ENCODE measurements at regions not wholly inside any gene's neighbourhood (a gene's known extent, or its start where the extent isn't known, plus 50 kb on each side); places are given as distances from the start of the nearest gene placed in this dataset.

- Histone ChIP-seq H2AFZ (ENCODE audit: low read length) (no peak overlapping the region), H3K4me3 (ENCODE audit: low read length) (no peak overlapping the region), H3K36me3 (ENCODE audit: insufficient read depth, low read length) (no peaks in the 10 kb centered on the region), H4K20me1 (ENCODE audit: insufficient read depth, low read depth, low read length) (no peaks in the 10 kb centered on the region), H3K27ac (ENCODE audit: low read length) (no peak overlapping the region), H3K79me2 (ENCODE audit: low read length) (no peaks in the 10 kb centered on the region), H3K9ac (ENCODE audit: low read length) (no peak overlapping the region), H3K27me3 (ENCODE audit: low read length) (no peaks in the 10 kb centered on the region), H3K9me3 (ENCODE audit: low read length) (no peaks in the 10 kb centered on the region), H3K4me2 (ENCODE audit: low read depth, low read length, poor library complexity, severe bottlenecking) (no peak overlapping the region), H3K4me1 (ENCODE audit: low read length) (no peaks in the 10 kb centered on the region), H3K9me2 (replicated peaks; ENCODE audit: insufficient read depth, low read length) (no peaks in the 10 kb centered on the region)
- DNase-seq: no peak
Measured at GRCh38 chr5:122576256-122577016, 198.4 kb upstream of the SNX2 start.

DNA sequence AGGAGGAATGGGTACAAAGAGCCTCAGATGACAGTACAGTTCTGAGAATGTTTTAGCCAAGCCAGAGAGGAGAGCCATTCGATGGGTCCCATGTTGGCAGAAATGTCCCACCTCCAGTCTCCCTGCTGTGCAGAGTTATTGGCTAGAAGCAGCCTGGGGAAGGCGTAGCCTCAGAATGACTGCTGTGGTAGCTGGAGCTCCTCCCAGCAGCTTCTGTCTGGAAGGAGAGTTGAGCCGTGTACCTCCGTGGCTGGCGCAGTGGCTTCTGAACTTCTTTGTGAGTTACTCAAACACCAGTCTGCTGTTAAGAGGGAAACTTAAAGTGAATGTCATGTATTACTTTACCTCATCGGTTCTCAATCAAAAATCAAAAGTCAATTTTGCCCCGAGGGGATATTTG lies 193.3 kb upstream of the SNX2 start:
- Histone ChIP-seq H3K4me1 (ENCODE audit: low read length) (no peaks in the 10 kb centered on the region), H3K9ac (ENCODE audit: low read length) (no peak overlapping the region), H3K36me3 (ENCODE audit: insufficient read depth, low read length) (no peaks in the 10 kb centered on the region), H3K27ac (ENCODE audit: low read length) (no peak overlapping the region), H3K79me2 (ENCODE audit: low read length) (no peaks in the 10 kb centered on the region), H3K4me3 (ENCODE audit: low read length) (no peak overlapping the region), H3K27me3 (ENCODE audit: low read length) (no peaks in the 10 kb centered on the region), H3K9me3 (ENCODE audit: low read length) (no peaks in the 10 kb centered on the region), H4K20me1 (ENCODE audit: insufficient read depth, low read depth, low read length) (no peaks in the 10 kb centered on the region), H3K9me2 (replicated peaks; ENCODE audit: insufficient read depth, low read length) (no peaks in the 10 kb centered on the region), H2AFZ (ENCODE audit: low read length) (no peak overlapping the region), H3K4me2 (ENCODE audit: low read depth, low read length, poor library complexity, severe bottlenecking) (no peak overlapping the region)
- DNase-seq: no peak

DNA sequence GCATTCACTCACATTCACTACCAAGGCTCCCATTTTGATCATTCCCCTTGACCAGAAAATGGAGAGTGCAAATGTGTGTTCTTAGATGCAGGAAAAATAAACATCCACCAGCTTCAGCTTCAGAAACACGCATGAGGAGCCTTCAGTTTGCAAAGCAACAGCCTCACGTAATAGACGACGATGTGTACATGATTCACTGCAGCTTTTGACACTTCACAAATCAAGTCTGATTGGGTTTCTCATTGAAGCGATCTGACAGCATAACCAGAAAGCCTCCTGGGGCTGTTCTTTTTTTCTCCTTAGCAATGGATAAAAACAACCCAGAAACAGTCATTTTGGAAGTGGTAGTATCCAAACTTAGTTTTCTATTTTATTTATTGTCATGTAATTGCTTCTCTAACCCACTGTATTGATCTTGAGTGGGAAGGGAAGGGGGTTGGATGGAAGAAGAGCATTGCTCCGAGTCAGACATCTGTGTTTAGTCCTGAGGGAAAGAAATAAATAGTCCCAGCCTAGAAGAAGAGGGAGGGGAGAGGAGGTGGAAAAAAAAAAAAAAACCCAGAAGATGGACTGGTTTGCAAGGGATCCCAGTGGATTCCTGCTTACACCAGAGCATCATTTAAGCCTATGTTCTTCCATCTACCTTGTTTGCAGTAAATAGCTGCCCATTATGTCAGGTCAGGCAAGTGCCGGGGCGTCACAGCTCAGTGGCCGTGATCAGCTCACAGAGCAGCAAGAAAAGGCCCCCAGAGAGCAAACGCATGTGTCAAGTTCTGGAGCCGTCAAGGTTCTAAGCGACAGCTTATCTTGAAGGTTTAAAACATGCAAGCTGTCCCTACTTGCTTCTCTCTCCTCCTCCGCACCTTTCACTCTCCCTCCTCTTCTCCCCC lies 190.2 kb upstream of the SNX2 start:
- Histone ChIP-seq H4K20me1 (ENCODE audit: insufficient read depth, low read depth, low read length) (no peaks in the 10 kb centered on the region), H3K9ac (ENCODE audit: low read length) (no peak overlapping the region), H3K9me3 (ENCODE audit: low read length) (no peaks in the 10 kb centered on the region), H3K27ac (ENCODE audit: low read length) (no peak overlapping the region), H3K4me1 (ENCODE audit: low read length) (no peaks in the 10 kb centered on the region), H2AFZ (ENCODE audit: low read length) (no peak overlapping the region), H3K36me3 (ENCODE audit: insufficient read depth, low read length) (no peaks in the 10 kb centered on the region), H3K27me3 (ENCODE audit: low read length) (no peaks in the 10 kb centered on the region), H3K4me2 (ENCODE audit: low read depth, low read length, poor library complexity, severe bottlenecking) (no peak overlapping the region), H3K79me2 (ENCODE audit: low read length) (no peaks in the 10 kb centered on the region), H3K4me3 (ENCODE audit: low read length) (no peak overlapping the region), H3K9me2 (replicated peaks; ENCODE audit: insufficient read depth, low read length) (no peaks in the 10 kb centered on the region)
- DNase-seq: no peak

- Histone ChIP-seq H3K9me3 (ENCODE audit: low read length) (no peaks in the 10 kb centered on the region), H3K27ac (ENCODE audit: low read length) (no peak overlapping the region), H3K27me3 (ENCODE audit: low read length) (no peaks in the 10 kb centered on the region), H4K20me1 (ENCODE audit: insufficient read depth, low read depth, low read length) (no peaks in the 10 kb centered on the region), H3K4me2 (ENCODE audit: low read depth, low read length, poor library complexity, severe bottlenecking) (no peak overlapping the region), H3K36me3 (ENCODE audit: insufficient read depth, low read length) (no peaks in the 10 kb centered on the region), H2AFZ (ENCODE audit: low read length) (no peak overlapping the region), H3K4me3 (ENCODE audit: low read length) (no peak overlapping the region), H3K79me2 (ENCODE audit: low read length) (no peaks in the 10 kb centered on the region), H3K9ac (ENCODE audit: low read length) (no peak overlapping the region), H3K9me2 (replicated peaks; ENCODE audit: insufficient read depth, low read length) (no peaks in the 10 kb centered on the region), H3K4me1 (ENCODE audit: low read length) (no peaks in the 10 kb centered on the region)
- DNase-seq: no peak
Measured at GRCh38 chr5:122585371-122585770, 189.5 kb upstream of the SNX2 start.

DNA sequence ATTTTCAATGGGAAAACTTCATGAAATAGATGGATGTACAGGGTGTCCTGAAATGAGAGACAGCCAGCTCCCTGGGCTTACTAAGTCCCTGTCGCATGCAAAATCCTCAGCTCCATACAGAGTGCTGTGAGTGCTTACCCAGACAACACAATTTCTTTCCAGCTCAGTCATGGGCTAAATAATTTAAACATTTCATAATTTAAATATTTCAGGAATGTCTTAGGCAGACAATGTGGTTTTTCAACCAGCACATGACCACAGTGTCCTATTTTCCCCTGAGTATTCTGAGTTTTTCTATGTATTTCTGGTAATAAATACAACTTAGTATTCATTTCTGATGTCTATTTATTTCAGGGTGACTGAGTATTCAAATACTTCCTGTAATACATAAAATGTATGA lies 188.5 kb upstream of the SNX2 start:
- Histone ChIP-seq H3K79me2 (ENCODE audit: low read length) (no peaks in the 10 kb centered on the region), H3K4me3 (ENCODE audit: low read length) (no peak overlapping the region), H4K20me1 (ENCODE audit: insufficient read depth, low read depth, low read length) (no peaks in the 10 kb centered on the region), H3K9ac (ENCODE audit: low read length) (no peak overlapping the region), H2AFZ (ENCODE audit: low read length) (no peak overlapping the region), H3K9me3 (ENCODE audit: low read length) (no peaks in the 10 kb centered on the region), H3K36me3 (ENCODE audit: insufficient read depth, low read length) (no peaks in the 10 kb centered on the region), H3K27me3 (ENCODE audit: low read length) (no peaks in the 10 kb centered on the region), H3K4me1 (ENCODE audit: low read length) (no peaks in the 10 kb centered on the region), H3K9me2 (replicated peaks; ENCODE audit: insufficient read depth, low read length) (no peaks in the 10 kb centered on the region), H3K4me2 (ENCODE audit: low read depth, low read length, poor library complexity, severe bottlenecking) (no peak overlapping the region), H3K27ac (ENCODE audit: low read length) (no peak overlapping the region)
- no peak for DNase-seq

- no peaks in the 10 kb centered on the region for H3K27me3 ChIP-seq (ENCODE audit: low read length)
- no peaks in the 10 kb centered on the region for H3K9me2 ChIP-seq (replicated peaks; ENCODE audit: insufficient read depth, low read length)
- no peaks in the 10 kb centered on the region for H4K20me1 ChIP-seq (ENCODE audit: insufficient read depth, low read depth, low read length)
- no peak overlapping the region for H3K9ac ChIP-seq (ENCODE audit: low read length)
- no peak overlapping the region for H3K4me2 ChIP-seq (ENCODE audit: low read depth, low read length, poor library complexity, severe bottlenecking)
- no peak overlapping the region for H2AFZ ChIP-seq (ENCODE audit: low read length)
- no peak overlapping the region for H3K27ac ChIP-seq (ENCODE audit: low read length)
- no peak overlapping the region for H3K4me3 ChIP-seq (ENCODE audit: low read length)
- no peaks in the 10 kb centered on the region for H3K79me2 ChIP-seq (ENCODE audit: low read length)
- no peaks in the 10 kb centered on the region for H3K36me3 ChIP-seq (ENCODE audit: insufficient read depth, low read length)
- no peaks in the 10 kb centered on the region for H3K9me3 ChIP-seq (ENCODE audit: low read length)
- DNase-seq: no peak
- H3K4me1 ChIP-seq (ENCODE audit: low read length): no peaks in the 10 kb centered on the region
Measured at GRCh38 chr5:122591828-122592227, 183.1 kb upstream of the SNX2 start.

DNA sequence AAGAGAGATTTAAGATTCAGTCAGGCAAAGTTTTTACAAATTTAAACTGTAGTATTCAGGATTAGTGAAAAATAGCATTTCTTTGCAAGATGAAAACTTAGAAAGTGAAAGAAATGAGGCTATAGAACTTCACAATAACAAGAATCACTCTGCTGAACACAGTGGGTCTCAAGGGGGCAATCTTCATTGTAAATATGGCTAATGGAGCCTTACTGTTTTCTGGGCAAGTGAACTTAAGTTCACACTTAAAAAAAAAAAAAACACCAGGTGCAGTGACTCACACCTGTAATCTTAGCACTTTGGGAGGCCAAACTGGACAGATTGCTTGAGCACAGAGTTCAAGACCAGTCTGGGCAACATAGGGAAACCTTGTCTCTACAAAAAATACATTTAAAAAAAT lies 175.9 kb upstream of the SNX2 start:
- no peaks in the 10 kb centered on the region for H3K36me3 ChIP-seq (ENCODE audit: insufficient read depth, low read length)
- no peak overlapping the region for H3K4me2 ChIP-seq (ENCODE audit: low read depth, low read length, poor library complexity, severe bottlenecking)
- H3K27me3 ChIP-seq (ENCODE audit: low read length): no peaks in the 10 kb centered on the region
- no peak overlapping the region for H3K27ac ChIP-seq (ENCODE audit: low read length)
- H3K9me2 ChIP-seq (replicated peaks; ENCODE audit: insufficient read depth, low read length): no peaks in the 10 kb centered on the region
- no peaks in the 10 kb centered on the region for H3K4me1 ChIP-seq (ENCODE audit: low read length)
- no peaks in the 10 kb centered on the region for H3K9me3 ChIP-seq (ENCODE audit: low read length)
- DNase-seq: no peak
- no peaks in the 10 kb centered on the region for H3K79me2 ChIP-seq (ENCODE audit: low read length)
- H2AFZ ChIP-seq (ENCODE audit: low read length): no peak overlapping the region
- no peak overlapping the region for H3K4me3 ChIP-seq (ENCODE audit: low read length)
- no peak overlapping the region for H3K9ac ChIP-seq (ENCODE audit: low read length)
- H4K20me1 ChIP-seq (ENCODE audit: insufficient read depth, low read depth, low read length): no peaks in the 10 kb centered on the region

- DNase-seq: no peak
- Histone ChIP-seq H3K27me3 (ENCODE audit: low read length) (no peaks in the 10 kb centered on the region), H3K9me3 (ENCODE audit: low read length) (no peaks in the 10 kb centered on the region), H3K4me2 (ENCODE audit: low read depth, low read length, poor library complexity, severe bottlenecking) (no peak overlapping the region), H3K79me2 (ENCODE audit: low read length) (no peaks in the 10 kb centered on the region), H2AFZ (ENCODE audit: low read length) (no peak overlapping the region), H3K9me2 (replicated peaks; ENCODE audit: insufficient read depth, low read length) (no peaks in the 10 kb centered on the region), H3K9ac (ENCODE audit: low read length) (no peak overlapping the region), H3K27ac (ENCODE audit: low read length) (no peak overlapping the region), H3K4me3 (ENCODE audit: low read length) (no peak overlapping the region), H4K20me1 (ENCODE audit: insufficient read depth, low read depth, low read length) (no peaks in the 10 kb centered on the region), H3K4me1 (ENCODE audit: low read length) (no peaks in the 10 kb centered on the region), H3K36me3 (ENCODE audit: insufficient read depth, low read length) (no peaks in the 10 kb centered on the region)
Measured at GRCh38 chr5:122600924-122601323, 174.0 kb upstream of the SNX2 start.
